ENCODE measurements at regions not wholly inside any gene's neighbourhood (a gene's known extent, or its start where the extent isn't known, plus 50 kb on each side); places are given as distances from the start of the nearest gene placed in this dataset.

- Histone ChIP-seq H3K4me3 (ENCODE audit: low read depth, low read length, poor library complexity, severe bottlenecking) (no peak overlapping the region), H3K27ac (ENCODE audit: low read depth, low read length, poor library complexity, severe bottlenecking) (no peak overlapping the region), H3K9me3 (ENCODE audit: low read length) (no peaks in the 10 kb centered on the region), H2AFZ (ENCODE audit: low read length) (no peak overlapping the region), H3K4me2 (ENCODE audit: low read length) (no peak overlapping the region), H3K27me3 (ENCODE audit: insufficient read depth, low read length) (peaks cover 6% of the 10 kb centered on the region; the same call in 1 of the 2 replicates), H3K36me3 (ENCODE audit: insufficient read depth, low read length) (no peaks in the 10 kb centered on the region), H3K9ac (ENCODE audit: low read length) (no peak overlapping the region), H3K4me1 (ENCODE audit: insufficient read depth, low read length, severe bottlenecking) (no peaks in the 10 kb centered on the region), H4K20me1 (ENCODE audit: insufficient read depth, low read length) (no peaks in the 10 kb centered on the region), H3K79me2 (ENCODE audit: insufficient read depth, low read length) (no peaks in the 10 kb centered on the region), H3F3A (ENCODE audit: insufficient read depth, low read length) (no peaks in the 10 kb centered on the region), H3K9me2 (ENCODE audit: low read depth, low read length) (no peaks in the 10 kb centered on the region)
- TF ChIP-seq EZH2 (IDR thresholded peaks at IDR 0.05; ENCODE audit: borderline replicate concordance, low read length), result no peak
- TF ChIP-seq CTCF (IDR thresholded peaks at IDR 0.05; ENCODE audit: low read length), result no peak
Measured at GRCh38 chr14:100644784-100645183, 57.6 kb upstream of the BEGAIN start.

GRCh38 chr14:100645196-100645981 lies 58.2 kb upstream of the BEGAIN start:
- Histone ChIP-seq H3K27ac (ENCODE audit: low read depth, low read length, poor library complexity, severe bottlenecking) (no peak overlapping the region), H3K9me3 (ENCODE audit: low read length) (no peaks in the 10 kb centered on the region), H3K4me2 (ENCODE audit: low read length) (no peak overlapping the region), H3K79me2 (ENCODE audit: insufficient read depth, low read length) (no peaks in the 10 kb centered on the region), H3K9me2 (ENCODE audit: low read depth, low read length) (no peaks in the 10 kb centered on the region), H3K4me1 (ENCODE audit: insufficient read depth, low read length, severe bottlenecking) (no peaks in the 10 kb centered on the region), H2AFZ (ENCODE audit: low read length) (no peak overlapping the region), H3K27me3 (ENCODE audit: insufficient read depth, low read length) (peaks cover 6% of the 10 kb centered on the region; the same call in 1 of the 2 replicates), H3K4me3 (ENCODE audit: low read depth, low read length, poor library complexity, severe bottlenecking) (no peak overlapping the region), H3K36me3 (ENCODE audit: insufficient read depth, low read length) (no peaks in the 10 kb centered on the region), H3K9ac (ENCODE audit: low read length) (no peak overlapping the region), H3F3A (ENCODE audit: insufficient read depth, low read length) (no peaks in the 10 kb centered on the region), H4K20me1 (ENCODE audit: insufficient read depth, low read length) (no peaks in the 10 kb centered on the region)
- peak; percentile 58 for TF ChIP-seq CTCF (IDR thresholded peaks at IDR 0.05; ENCODE audit: low read length)
- TF ChIP-seq EZH2 (IDR thresholded peaks at IDR 0.05; ENCODE audit: borderline replicate concordance, low read length), result no peak

- Histone ChIP-seq H3K9ac (ENCODE audit: low read length) (no peak overlapping the region), H3K27ac (ENCODE audit: low read depth, low read length, poor library complexity, severe bottlenecking) (no peak overlapping the region), H3K79me2 (ENCODE audit: insufficient read depth, low read length) (no peaks in the 10 kb centered on the region), H3K4me3 (ENCODE audit: low read depth, low read length, poor library complexity, severe bottlenecking) (no peak overlapping the region), H3K4me1 (ENCODE audit: insufficient read depth, low read length, severe bottlenecking) (no peaks in the 10 kb centered on the region), H3K4me2 (ENCODE audit: low read length) (no peak overlapping the region), H2AFZ (ENCODE audit: low read length) (no peak overlapping the region), H3F3A (ENCODE audit: insufficient read depth, low read length) (no peaks in the 10 kb centered on the region), H3K9me2 (ENCODE audit: low read depth, low read length) (no peaks in the 10 kb centered on the region), H4K20me1 (ENCODE audit: insufficient read depth, low read length) (no peaks in the 10 kb centered on the region), H3K36me3 (ENCODE audit: insufficient read depth, low read length) (no peaks in the 10 kb centered on the region), H3K9me3 (ENCODE audit: low read length) (no peaks in the 10 kb centered on the region), H3K27me3 (ENCODE audit: insufficient read depth, low read length) (peaks cover 2% of the 10 kb centered on the region; the same call in 1 of the 2 replicates)
- TF ChIP-seq EZH2 (IDR thresholded peaks at IDR 0.05; ENCODE audit: borderline replicate concordance, low read length), result no peak
- no peak for TF ChIP-seq CTCF (IDR thresholded peaks at IDR 0.05; ENCODE audit: low read length)
Measured at GRCh38 chr14:100645982-100646314, 58.7 kb upstream of the BEGAIN start.
